K562 (cell line): ENCODE measurements at regions not wholly inside any gene's neighbourhood (a gene's known extent, or its start where the extent isn't known, plus 50 kb on each side); places are given as distances from the start of the nearest gene placed in this dataset.

Experiments used
- ATF3 ChIP-seq, 2 experiments: fragments of 450-650 bp in 1 of 2; sonication (generic) in 1 of 2; formaldehyde crosslinking in 1 of 2; IDR thresholded peaks in 1 of 2; conservative IDR thresholded peaks in 1 of 2; 2 replicates each; pipeline versions ENCODE4 v1.6.1 to v1.8.1; 2016 to 2023; ENCODE audit warnings: mild to moderate bottlenecking in 2 of 2, moderate library complexity in 2 of 2, inconsistent platforms in 1 of 2, missing genetic modification reagents in 1 of 2
- FOXK2 ChIP-seq, 2 experiments: fragments of 450-650 bp; IDR thresholded peaks in 1 of 2; conservative IDR thresholded peaks in 1 of 2; 2 replicates each; pipeline ENCODE4 v1.6.1; 2016; ENCODE audit warnings: low read depth in 2 of 2, mild to moderate bottlenecking in 1 of 2

DNA sequence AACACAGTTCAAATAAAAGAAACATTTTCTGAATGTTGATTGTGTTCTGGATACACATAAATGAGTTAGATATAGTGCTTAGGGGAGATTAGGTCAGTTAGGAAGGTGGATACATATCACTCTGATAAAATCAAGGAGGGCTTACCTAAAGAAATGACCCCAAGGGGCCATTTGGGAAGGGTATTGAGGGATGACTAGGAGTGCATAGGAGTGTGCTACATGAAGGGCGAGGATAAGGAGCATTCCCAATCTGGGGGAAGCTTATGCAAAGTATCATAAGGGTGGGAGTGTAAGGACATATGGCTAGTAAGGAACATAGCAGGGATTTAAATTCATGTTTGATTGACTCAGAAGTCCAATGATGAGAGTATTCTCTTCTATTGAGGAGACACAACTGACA lies 183.6 kb downstream of the NSG2 start:
- TF ChIP-seq FOXK2 (conservative IDR thresholded peaks at IDR 0.05 in 1 of 2, IDR thresholded peaks at IDR 0.05 in 1 of 2; ENCODE audit: low read depth in 2 of 2) (no peak), ATF3 (IDR thresholded peaks at IDR 0.05) (no peak), ATF3 (CRISPR knock-in tag; conservative IDR thresholded peaks at IDR 0.05) (no peak)
